CD4-positive, alpha-beta T cell treated with Interferon alpha-2 for 1 hour (primary cell): ENCODE measurements at regions not wholly inside any gene's neighbourhood (a gene's known extent, or its start where the extent isn't known, plus 50 kb on each side); places are given as distances from the start of the nearest gene placed in this dataset.

Experiments
- DNase-seq, 2 donors: peaks; one replicate each; pipeline ENCODE4 v3.0.0-alpha.2; 2020 to 2022

DNA sequence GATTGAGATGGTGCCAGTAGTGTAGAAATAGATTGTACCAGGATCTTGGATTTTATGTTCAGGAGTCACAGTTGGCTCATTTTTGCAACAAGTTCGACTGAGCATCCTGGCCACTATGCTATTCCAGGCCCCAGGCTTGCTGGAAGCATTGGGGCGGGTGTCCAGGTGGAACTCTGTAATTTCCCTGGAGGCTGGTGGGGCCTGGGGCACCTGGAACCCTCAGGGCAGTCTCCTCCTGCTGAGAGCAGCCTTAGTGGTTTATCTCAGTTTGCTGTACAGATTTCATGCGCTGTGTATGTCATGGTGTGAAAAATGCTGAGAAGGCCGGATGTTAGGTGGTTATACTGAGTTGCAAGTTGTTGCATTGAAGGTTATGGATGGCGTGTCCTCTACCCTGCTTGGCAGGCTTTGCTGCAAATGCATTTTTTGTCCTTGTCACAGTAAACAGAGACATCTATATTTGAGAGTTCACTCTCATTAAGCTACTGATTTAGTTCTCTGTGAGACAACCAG lies 135.1 kb upstream of the MYLIP start:
- peak in 1 of 2 donors; percentile 13 for DNase-seq

DNA sequence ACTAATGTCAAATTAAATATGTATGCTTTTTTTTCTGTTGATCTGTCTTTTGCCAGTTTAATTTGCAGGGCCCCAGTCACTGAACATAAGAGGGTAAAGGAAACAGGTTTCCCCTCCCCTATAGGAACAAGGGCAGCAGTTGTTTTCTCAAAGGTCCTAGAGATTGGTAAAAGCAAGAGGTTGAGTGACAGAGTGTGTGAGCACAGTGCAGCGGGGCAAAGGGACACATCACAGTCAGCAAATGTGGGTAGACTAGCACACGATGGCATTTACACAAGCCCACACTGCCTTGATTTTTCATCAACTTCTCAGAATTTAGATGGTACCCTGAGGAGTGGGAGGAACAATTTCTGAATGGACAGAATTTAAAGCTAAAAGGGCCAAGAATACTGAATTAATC lies 138.7 kb upstream of the MYLIP start:
- no peak for DNase-seq

DNA sequence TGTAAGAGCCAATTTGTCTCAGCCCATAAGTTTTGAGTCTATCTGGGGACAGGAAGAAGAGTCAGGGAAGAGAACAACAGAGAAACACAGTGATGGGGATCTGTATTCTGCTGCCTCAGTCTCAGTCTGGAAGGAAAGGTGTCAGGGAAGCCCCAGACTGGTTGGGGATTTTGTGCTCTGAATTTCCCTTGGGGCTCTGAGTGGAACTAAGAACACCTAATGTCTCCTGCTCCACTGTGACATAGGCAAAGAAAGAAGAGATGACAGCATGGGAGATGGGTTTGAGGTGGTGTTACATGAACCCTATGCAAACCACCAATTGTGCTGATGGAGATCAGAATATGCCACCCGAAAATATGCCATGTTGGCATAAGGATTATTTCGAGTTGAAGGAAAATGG lies 139.5 kb upstream of the MYLIP start:
- DNase-seq = no peak

DNA sequence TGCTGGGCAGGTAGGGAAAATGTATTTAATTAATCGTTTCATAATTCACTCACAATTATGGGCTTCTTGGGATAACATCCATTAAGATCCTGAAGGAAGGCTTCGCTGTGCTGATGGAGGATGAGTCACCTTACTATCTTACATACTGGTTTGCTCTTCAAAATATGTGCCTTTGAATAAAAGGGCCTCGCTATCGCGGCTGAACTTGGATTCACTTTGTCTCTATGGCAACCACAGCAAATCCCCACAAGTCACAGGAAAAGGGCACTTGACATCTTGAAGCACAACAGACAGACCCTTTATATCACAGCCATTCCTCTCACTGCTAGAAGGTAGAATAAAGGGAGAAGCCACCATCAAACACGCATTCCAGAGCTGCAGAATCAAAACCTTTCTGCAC lies 141.3 kb upstream of the MYLIP start:
- DNase-seq = no peak

DNA sequence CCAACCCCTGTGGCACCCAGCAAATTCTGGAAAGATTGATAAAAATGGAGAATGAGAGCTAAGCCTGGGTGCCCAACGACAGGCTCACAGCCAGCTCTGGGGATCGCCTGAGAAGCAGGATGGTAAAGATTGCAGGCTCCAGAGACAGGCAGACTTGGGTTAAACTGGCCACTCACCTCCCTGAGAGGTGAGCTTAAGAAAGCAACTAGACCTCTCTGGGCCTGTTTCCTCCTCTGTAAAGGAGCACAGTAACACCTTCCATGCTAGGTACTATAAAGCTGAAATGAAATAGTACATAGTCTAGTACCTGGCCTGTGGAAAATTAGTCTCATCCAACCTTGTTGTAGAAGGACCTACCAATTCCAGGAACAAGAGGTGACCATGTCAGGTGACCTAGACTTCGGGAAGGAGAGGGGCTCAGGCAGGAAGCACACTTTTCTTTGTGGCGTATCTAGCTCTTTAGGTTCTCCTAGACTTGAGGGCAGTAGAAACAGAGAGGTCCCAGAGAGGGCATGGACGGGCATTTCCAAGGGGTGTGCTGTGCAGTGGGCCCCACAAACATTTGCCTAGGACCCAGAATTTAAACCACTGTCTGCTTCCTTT lies 142.8 kb upstream of the MYLIP start:
- no peak for DNase-seq

DNA sequence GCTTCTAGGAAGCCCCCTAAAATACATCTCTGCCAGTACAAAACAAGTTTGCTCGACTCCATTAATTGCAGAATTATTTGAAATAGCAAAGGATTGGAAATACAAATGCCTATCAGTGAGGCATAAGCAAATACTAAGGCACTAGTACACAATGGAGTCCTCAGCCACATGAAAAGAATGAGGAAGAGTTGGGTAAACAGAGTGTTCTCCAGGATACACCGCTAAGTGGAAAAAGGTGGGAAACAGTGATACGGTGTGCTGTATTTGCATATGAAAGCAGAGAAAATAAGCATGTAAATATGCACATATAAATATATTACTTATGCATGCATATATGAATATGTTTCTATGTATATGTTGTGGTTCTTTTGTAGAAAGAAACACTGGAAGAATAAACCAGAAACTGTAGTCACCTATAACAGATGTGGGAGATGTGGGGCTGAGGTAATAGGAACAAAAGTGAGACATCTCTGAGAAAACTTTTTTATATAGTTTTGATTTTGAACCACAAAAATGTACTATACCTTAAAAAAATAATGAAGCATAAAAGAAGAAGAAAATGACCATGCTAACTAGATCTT lies 143.4 kb upstream of the MYLIP start:
- no peak for DNase-seq

DNA sequence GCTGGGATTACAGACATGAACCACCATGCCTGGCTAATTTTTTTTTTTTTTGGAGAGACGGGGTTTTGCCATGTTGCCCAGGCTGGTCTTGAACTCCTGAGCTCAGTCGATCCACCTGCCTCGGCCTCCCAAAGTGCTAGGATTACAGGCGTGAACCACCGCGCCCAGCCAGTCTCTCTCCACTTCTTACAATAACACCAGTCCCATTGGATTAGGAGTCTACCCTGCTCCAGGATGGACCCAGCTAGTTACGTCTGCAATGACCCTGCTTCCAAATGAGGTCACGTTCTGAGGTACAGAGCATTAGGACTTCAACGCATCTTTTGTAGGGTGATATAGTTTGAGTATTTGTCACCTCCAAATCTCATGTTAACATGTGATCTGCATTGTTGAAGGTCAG lies 146.9 kb upstream of the MYLIP start:
- DNase-seq = no peak

DNA sequence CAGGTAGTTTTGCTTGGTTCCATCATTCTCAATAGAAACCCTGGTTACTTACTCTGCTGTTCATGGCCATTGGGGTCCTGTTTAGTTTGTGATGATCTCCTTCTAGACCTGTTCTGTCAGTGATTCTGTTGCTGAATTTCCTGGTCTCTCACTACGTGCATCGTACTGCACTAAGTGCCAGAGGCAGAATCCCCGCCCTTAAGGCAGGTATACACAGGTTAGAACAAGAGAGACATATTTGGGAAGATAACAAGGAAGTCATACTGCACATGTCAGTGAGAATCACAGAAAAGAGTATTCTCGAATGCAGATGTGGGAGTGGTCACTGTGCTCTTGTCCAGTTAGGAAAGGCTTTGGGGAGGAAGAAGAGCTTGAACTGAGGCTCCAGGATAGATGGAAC lies 148.1 kb upstream of the MYLIP start:
- DNase-seq = no peak

DNA sequence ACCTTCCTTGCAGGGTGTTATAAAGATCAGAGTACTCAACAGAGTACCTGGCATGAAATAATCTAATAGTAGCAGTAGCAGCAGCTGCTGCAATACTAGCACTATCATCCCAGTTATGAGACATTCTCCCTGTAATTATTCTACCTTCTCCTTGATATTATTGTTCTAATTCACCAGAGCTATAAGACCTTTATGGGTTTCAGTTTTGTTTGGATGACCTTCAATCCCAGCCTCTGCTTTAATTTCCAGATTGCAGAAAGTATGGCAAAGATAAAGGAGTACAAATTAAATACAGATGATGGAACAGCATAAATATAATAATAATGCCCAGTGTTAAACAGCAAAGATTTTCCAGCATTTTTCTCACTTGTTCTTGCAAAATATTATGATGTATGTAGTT lies 150.5 kb upstream of the MYLIP start:
- DNase-seq = no peak

DNA sequence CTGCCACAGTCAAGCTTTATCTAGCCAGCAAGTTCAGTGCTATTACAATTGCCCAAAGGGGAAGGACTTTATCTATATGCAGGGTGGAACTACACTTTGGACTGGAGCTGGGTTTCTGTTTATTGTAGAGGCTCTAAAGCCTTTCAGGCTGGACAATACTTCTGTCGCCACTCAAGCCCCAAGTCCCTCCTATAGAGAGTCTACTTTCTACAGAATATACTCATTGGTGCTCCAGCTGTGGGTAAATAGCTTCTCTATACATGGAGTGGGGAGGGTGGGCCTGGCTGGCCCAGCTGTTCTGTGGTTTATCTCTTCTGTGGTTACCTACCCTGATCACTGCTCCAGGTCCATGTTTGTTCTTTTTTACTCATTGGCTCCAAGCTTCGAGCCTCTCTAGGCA lies 151.8 kb upstream of the MYLIP start:
- DNase-seq = no peak

DNA sequence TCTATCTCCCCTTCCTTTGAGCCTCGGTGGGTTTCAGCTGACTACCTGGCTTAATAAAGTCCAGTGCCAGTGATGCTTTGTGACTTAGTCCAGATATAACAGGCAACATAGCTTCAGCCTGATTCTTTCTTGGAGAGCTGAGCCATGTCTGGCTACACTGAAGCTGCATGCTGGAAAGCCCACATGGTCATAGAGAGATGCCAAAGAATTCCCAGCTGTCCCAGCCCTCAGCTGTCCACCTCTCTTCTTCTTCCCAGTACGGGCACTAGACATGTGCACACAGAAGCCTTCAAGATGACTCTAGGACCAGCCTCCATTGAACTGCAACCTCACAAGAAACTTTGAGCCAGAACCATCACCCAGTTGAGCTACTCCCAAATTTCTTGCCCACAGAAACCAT lies 154.1 kb upstream of the MYLIP start:
- DNase-seq = no peak

DNA sequence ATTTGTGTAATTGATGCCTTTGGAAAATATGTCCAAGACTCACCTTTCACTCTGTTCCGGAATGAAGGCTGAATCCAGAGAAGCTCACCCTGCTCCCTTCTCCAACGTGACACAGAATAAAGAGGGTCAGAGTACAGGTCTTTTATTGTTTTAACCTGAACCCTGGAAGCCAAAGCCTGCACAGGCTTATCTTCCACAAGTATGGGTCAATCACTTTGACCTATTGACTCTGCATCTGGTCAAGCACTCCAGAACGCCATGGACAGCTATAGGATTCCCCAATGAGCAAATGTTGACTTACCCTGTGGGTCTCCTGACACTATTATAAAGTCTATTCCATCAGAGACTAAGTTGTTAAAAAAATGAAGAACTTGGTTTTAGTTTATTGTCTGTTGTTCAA lies 158.4 kb upstream of the MYLIP start:
- no peak for DNase-seq

DNA sequence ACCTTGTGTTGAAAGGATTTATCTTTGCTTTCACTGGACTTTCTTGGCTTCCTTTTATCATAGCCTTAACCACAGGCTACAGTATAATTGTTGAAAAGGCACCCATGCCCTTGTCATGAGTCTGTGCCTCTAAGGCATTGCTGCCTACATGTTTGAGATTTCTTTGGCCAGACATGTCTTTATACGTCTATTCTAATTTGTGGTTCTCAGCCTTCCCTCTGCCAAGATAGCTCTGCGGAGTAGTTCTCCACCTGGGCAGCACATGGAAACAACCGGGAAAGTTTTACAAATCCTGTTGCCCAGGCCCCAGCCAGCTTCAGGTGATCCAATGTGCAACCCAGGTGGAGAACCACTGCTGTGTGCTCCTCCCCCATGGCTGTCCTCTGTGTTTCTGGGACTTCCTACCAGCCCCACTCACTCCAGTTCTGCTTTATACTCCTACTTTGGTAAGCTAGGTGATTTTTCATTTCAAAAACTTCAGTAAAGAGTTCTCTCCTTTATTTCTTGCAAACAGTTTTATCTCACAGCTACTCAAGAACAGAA lies 159.6 kb upstream of the MYLIP start:
- DNase-seq = no peak

DNA sequence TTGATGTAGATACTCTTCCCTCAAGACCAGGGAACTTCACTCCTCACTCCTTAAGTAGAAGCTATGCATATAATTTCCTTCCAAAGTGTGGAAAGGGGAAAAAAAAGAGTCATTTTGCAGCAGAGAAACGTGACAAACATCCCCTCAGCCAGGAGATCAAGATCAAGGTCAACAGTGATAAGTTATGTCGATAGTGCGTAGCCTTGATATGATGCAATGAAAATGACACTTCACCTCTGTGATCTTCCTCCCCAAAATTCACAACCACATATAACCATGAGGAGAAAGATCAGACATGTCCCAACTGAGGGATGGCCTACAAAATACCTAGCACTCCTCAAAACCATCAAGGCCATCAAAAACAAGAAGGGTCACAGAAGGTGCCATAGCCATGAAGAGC lies 160.4 kb upstream of the MYLIP start:
- DNase-seq = no peak

DNA sequence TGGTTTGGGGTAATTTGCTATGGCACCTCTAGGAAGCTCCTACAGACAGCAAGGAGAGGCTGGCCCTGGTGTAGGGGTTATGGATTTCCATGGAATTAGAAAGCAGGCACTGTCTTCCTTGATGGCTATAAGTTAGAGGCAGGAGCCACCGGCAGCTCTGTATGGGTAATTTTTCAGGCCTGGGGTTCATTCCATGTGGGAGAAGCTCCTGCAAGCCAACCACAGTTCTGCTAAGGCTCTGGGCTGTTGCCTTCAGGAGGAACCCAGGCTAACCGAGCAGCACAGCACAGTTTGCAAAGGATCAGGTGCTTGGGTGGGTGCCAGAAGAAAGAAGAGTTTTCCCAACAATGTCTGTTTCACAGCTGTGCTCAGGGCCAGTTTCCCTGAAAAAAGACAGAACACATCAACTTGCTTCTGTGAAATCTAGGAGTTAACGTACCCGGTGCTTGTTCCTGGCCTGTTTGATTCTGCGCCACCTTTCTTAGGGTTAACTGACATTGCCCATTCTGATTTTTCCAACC lies 162.8 kb upstream of the MYLIP start:
- DNase-seq = no peak

DNA sequence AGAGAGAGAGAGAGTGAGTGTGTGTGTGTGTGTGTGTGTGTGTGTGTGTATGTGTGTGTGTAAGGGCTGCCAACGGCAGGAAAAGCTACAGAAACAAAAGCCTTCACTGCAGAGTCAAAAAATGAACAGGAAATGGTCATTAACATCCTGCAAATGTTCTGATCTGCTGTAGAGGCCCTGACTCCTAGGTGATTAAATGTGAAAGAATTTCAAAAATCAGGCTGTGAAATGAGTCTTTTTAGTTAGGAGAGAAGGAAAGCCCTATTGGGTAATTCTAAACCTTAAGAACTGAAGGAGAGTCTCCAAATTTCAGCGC lies 166.5 kb upstream of the MYLIP start:
- no peak for DNase-seq

DNA sequence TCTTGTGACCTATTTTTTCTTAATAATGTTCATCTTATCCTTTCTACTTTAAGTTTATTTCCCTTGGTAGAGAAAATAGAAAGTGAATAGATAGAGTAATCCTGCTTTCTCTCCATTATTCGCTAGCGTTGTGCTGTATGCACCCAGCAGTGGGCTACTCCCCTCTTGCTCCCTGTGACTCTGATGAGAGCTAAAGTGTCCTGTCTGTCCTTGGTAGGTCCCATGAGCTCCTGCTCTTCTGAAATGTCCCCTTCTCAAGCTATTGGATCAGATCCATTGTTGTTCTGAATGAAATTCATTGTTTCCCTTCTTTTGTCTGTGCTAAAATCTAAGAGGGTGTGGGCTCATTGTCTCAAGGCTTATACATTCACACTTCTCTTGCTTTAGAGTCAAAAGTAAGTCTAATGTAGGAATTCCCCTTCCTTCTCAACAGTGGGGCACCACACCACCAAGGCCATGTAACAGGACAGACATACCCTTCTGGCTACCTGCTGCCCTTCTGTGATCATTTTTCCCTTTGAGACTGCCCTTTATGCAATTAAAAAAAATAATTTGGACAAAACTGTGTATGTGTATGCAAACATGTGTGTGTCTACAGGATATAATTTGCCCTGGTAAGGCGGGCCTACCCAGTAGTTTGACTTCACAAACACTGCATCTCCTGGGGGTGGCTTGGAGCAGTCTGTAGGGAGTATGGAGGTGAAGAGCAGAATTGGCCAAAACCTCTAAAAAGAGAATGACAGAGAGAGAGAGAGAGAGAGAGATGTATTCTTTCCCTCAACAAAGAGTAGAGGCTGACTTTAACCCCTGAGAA lies 167.0 kb upstream of the MYLIP start:
- no peak for DNase-seq

DNA sequence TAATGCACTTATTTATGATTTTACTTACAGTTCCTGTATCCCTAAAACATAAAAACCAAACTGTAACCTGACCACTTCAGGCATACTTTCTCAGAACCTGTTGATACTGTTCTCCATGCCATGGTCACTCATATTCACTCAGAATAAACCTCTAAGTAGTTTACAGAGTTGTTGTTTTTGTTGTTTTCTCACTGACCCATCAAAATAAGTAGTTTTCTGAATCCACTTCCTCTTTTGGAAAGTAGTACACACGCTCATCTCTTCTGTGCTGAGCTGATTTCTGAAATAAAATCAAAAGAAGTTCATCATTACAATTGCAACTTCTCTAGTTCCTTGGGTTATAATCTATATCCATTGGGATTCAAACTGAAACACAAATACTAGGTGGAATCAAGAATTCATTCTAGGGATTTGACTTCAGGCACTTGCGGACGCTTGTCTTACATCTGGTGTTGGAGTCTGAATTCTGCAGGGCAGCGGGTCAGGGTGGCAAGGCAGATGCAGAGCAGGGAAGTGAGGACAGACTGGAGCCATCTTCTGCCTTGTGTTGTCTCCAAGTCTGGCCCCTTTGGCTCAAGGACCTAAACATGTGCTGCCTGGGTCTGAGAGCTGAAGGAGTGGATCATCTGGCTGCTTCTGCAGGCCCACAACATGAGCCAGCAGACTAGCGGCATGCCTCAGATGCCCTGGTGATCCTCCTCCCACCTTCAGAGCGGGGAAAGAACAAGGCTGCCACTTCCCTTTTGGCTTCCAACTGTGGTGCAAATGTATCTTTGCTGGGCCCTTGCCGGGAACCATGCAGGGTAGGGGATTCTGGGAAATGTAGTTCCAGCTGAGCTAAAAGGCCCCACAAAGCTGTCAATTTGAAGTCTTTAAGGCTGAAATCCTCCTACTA lies 167.9 kb upstream of the MYLIP start:
- peak in 1 of 2 donors; percentile 6 for DNase-seq

DNA sequence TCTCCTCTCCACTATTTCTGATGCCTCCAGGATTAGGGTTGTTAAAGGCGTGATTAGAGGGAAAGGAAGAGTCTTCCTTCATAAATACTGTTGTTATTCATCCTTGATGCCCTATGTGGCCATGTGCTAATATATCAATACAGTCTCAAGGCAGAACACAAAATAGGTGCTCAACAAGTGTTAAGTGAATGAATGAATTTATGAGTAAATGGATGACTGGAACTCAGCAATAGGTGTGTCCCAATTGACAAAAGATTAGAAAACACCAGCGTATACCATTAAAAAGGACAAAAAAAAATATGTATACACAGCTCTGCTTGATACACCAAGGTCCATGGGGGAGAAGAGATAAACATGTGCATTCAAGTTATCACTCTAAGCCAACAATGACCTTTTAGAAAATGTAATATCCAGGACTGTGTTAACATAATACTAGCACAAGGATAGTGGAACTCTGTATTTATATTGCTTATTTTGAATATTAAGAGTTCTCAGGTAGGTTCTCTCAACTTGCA lies 171.2 kb upstream of the MYLIP start:
- no peak for DNase-seq

DNA sequence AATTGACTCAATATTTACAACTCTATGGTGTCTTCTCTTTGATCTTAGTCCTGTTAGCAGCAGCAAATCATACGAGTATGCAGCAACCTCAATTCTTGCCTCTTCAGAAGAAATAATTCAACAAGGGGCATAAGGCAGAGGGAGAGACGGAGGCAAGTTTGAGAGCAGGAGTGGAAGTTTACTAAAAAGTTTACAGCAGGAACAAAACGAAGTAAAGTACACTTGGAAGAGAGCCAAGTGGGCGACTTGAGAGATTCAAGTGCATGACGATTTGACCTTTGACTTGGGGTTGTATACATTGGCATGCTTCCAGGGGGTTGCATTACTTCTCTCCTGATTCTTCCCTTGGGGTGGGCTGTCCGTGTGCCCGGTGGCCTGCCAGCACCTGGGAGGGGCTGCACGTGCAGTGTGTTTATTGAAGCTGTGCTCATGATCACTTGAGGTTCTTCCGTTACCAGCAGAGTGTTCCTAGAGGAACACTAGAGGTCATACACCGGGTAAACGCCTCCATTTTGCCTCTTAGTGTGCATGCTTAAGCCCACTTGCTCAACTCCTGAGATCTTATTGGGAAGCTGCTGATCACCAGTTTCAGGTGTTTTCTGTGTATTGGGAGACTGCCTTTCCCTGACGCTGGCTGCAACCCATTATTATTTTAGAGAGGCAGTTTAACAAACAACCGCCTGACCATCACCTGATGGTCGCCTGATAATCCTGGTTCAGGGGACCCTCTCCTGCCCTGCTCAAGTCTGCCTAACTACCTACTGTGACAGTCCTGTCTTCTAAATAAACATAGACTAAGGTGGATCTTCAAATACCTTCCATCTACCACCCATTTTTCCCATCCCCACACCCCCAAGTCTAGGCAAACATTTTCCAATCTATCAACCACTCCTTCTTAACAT lies 172.4 kb upstream of the MYLIP start:
- no peak for DNase-seq

DNA sequence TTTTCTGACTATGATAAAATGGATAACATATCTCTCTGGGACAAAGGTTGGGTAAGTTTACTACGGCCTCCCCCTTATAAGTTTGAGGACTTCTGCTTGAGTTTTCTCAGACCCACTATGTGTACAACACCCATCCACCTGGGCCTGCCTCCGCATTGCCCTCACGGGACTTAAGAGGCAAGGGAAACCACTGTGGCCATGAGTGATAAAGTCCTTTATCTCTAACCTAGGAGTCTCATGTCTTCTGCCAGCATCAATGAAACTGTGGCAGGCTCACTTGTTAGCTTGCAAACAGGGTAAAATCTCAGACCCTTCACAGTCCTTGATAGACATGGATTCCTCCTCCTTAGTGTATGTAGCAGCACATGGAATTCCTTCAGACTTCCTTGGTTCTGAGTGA lies 173.4 kb upstream of the MYLIP start:
- no peak for DNase-seq
